ENCODE measurements at regions not wholly inside any gene's neighbourhood (a gene's known extent, or its start where the extent isn't known, plus 50 kb on each side); places are given as distances from the start of the nearest gene placed in this dataset.
"Not testable (repeated sequence)": the region's sequence is repeated elsewhere in the genome, so short reads cannot be mapped to it uniquely, and the experiment has no call there.

DNA sequence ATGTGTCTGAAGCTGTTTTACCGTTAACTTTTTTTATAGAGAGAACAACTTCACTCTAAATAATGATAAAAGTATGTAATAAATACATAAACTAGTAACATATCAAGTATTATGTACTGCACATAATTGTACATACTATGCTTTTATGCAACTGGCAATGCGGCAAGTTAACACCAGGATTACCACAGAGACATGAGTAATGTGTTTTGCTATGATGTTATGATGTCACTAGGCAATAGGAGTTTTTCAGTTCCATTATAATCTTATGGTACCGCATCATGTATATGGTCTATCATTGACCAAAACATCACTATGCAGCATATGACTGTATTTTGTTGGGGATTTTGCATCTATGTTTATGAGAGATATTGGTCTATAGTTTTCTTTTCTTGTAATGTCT lies 326.4 kb upstream of the TARS1 start:
- TF ChIP-seq, protein P1, sequence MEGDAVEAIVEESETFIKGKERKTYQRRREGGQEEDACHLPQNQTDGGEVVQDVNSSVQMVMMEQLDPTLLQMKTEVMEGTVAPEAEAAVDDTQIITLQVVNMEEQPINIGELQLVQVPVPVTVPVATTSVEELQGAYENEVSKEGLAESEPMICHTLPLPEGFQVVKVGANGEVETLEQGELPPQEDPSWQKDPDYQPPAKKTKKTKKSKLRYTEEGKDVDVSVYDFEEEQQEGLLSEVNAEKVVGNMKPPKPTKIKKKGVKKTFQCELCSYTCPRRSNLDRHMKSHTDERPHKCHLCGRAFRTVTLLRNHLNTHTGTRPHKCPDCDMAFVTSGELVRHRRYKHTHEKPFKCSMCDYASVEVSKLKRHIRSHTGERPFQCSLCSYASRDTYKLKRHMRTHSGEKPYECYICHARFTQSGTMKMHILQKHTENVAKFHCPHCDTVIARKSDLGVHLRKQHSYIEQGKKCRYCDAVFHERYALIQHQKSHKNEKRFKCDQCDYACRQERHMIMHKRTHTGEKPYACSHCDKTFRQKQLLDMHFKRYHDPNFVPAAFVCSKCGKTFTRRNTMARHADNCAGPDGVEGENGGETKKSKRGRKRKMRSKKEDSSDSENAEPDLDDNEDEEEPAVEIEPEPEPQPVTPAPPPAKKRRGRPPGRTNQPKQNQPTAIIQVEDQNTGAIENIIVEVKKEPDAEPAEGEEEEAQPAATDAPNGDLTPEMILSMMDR (IDR thresholded peaks at IDR 0.05; ENCODE audit: low read depth, low read length): no peak
- no peak overlapping the region for H3K4me3 ChIP-seq (ENCODE audit: low read depth, low read length)

DNA sequence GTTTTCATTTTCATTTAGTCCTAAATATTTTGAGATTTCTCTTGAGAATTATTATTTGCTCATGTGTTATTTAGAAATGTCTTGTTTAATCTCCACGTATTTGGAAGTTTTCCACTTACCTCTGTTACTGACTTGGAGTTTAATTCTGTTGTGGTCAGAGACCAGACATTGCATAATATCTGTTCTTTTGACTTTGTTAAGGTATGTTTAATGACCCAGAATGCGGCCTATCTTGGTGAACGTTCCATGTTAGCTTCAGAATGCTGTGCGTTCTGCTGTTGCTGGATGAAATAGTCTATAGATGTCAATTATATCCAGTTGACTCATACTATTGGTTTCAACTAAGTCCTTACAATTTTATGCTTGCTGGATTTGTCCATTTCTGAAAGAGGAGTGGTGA lies 325.3 kb upstream of the TARS1 start:
- TF ChIP-seq, protein P1 (IDR thresholded peaks at IDR 0.05; ENCODE audit: low read depth, low read length): no peak
- no peak overlapping the region for H3K4me3 ChIP-seq (ENCODE audit: low read depth, low read length)

DNA sequence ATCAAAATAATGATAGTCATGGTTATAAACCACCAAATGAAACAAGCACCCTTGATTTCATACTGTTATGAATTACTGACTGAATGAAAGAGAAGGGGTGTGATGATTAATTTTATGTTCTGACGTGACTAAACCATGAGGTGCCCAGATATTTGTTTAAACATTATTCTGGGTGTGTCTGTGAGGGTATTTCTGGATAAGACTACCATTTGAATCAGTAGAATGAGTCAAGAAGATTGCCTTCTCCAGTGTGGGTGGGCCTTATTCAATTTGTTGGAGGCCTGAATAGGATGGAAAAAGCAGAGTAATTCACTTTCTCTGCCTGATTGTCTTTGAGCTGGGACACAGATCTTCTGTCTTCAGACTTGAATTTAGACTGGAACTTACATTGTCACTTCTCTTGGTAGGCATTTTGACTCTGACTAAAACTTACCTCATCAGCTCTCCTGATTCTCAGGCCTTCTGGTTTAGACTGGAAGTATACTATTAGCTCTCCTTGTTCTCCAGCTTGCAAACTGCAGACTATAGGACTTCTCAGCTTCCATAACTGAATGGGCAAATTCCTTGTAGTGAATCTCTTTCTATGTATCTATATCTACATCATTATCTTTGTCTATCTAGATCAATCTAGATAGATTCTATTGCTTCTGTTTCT lies 321.9 kb upstream of the TARS1 start:
- H3K4me3 ChIP-seq (ENCODE audit: low read depth, low read length): no peak overlapping the region
- TF ChIP-seq, protein P1 (IDR thresholded peaks at IDR 0.05; ENCODE audit: low read depth, low read length): no peak

DNA sequence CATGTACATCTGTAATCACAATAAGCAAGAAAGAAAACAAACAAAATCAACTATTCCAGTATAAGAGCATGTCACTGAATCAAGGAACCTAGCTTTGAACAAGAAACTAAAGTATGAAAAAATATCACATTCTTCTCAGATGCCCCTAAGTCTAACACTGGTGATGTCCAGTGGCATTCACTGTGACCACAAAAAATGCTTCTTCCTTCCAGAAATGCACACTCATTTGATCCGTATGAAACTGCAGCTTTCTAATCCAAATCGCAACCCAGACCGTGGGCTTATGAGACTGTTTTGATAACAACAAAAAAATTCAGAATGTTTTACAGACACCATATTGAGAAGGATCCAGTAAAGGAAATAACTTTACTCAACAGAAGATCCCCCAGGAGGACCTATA lies 320.1 kb upstream of the TARS1 start:
- H3K4me3 ChIP-seq (ENCODE audit: low read depth, low read length): no peak overlapping the region
- TF ChIP-seq, protein P1 (IDR thresholded peaks at IDR 0.05; ENCODE audit: low read depth, low read length): no peak

DNA sequence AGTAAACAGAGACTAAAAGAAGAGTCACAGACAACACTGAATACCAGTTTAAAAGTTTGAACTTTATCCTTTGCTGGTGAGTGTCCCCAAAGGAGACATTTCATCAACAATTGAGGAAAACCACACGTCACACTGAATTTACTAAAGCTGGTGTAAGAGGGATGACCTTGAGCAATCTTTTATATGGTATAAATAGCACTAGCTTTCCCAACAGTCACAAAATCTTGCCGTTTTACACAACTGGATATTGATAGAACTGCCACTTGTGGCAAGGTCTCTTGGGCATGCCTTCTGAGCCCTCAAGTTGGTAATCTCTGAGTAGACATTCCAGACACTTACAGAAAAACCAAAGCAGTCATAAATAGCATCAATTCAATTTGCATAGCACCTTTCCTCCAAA lies 311.5 kb upstream of the TARS1 start:
- no peak overlapping the region for H3K4me3 ChIP-seq (ENCODE audit: low read depth, low read length)
- TF ChIP-seq, protein P1 (IDR thresholded peaks at IDR 0.05; ENCODE audit: low read depth, low read length): no peak

DNA sequence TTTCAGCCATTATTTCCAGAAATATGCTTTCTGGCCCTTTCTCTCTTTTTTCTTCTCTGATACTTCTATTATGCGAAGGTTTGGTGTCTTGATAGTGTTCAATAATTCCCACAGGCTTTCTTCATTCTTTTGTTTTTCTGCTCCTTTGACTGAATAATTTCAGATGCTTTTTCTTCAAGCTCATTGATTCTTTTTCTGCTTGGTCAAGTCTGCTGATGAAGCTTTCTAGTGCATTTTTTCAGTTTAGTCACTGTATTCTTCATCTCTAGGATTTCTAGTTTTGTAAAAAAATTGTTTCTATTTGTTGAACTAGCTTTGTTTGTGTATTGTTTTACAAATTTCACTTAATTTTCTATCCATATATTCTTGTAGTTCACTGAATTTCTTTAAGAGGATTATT lies 304.0 kb upstream of the TARS1 start:
- H3K4me3 ChIP-seq (ENCODE audit: low read depth, low read length): no peak overlapping the region
- TF ChIP-seq, protein P1 (IDR thresholded peaks at IDR 0.05; ENCODE audit: low read depth, low read length): no peak

DNA sequence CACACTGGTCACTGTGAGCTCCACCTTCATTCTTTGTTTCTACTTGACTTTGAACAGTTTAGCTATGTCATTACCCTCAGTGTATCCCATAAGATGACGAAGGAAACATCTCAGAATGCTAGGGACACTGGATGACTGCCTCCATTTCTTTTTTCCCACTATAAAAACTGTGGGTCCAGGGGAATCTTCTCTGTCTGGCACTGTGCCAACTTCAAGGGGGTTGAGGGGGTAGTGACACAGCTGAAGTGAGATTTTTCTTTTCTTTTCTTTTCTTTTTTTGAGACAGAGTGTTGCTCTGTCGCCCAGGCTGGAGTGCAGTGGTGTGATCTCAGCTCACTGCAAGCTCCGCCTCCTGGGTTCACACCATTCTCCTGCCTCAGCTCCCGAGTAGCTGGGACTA lies 302.6 kb upstream of the TARS1 start:
- H3K4me3 ChIP-seq (ENCODE audit: low read depth, low read length): not testable (repeated sequence)
